SKM-1 treated with dmso at 0.1 percent for 144 hours (cell line): ENCODE measurements at regions not wholly inside any gene's neighbourhood (a gene's known extent, or its start where the extent isn't known, plus 50 kb on each side); places are given as distances from the start of the nearest gene placed in this dataset.

Experiments
- DNase-seq: peaks from one replicate; lab custom pipeline; 2025; ENCODE audit not compliant: unreplicated experiment; lab: John Stamatoyannopoulos, UW

GRCh38 chr2:18154259-18154658 lies 275.8 kb downstream of the KCNS3 start:
- no peak for DNase-seq

- DNase-seq: no peak
Measured at GRCh38 chr2:18153741-18154140, 275.3 kb downstream of the KCNS3 start.

- no peak for DNase-seq
Measured at GRCh38 chr2:18151237-18151636, 272.8 kb downstream of the KCNS3 start.

- DNase-seq: peak; percentile 20
Measured at GRCh38 chr2:18149660-18150246, 271.3 kb downstream of the KCNS3 start.

- DNase-seq: no peak
Measured at GRCh38 chr2:18136881-18137475, 258.5 kb downstream of the KCNS3 start.

- no peak for DNase-seq
Measured at GRCh38 chr2:18133310-18133709, 254.8 kb downstream of the KCNS3 start.

- DNase-seq: peak; percentile 31
Measured at GRCh38 chr2:18132697-18133096, 254.2 kb downstream of the KCNS3 start.

GRCh38 chr2:18131761-18132160 lies 253.3 kb downstream of the KCNS3 start:
- DNase-seq: no peak

GRCh38 chr2:18129348-18129747 lies 250.9 kb downstream of the KCNS3 start:
- DNase-seq: no peak

GRCh38 chr2:18125303-18125702 lies 246.8 kb downstream of the KCNS3 start:
- no peak for DNase-seq

GRCh38 chr2:18124116-18124835 lies 245.8 kb downstream of the KCNS3 start:
- DNase-seq: no peak

- no peak for DNase-seq
Measured at GRCh38 chr2:18123577-18123976, 245.1 kb downstream of the KCNS3 start.

GRCh38 chr2:18123211-18123570 lies 244.7 kb downstream of the KCNS3 start:
- no peak for DNase-seq

GRCh38 chr2:18122544-18123210 lies 244.2 kb downstream of the KCNS3 start:
- no peak for DNase-seq

GRCh38 chr2:18119883-18120282 lies 241.4 kb downstream of the KCNS3 start:
- DNase-seq: no peak

- DNase-seq: no peak
Measured at GRCh38 chr2:18118703-18119102, 240.2 kb downstream of the KCNS3 start.

GRCh38 chr2:18117592-18117991 lies 239.1 kb downstream of the KCNS3 start:
- DNase-seq: peak; percentile 27

- no peak for DNase-seq
Measured at GRCh38 chr2:18110222-18110621, 231.8 kb downstream of the KCNS3 start.

GRCh38 chr2:18106841-18107240 lies 228.4 kb downstream of the KCNS3 start:
- DNase-seq: no peak

- DNase-seq: no peak
Measured at GRCh38 chr2:18105929-18106328, 227.5 kb downstream of the KCNS3 start.

GRCh38 chr2:18104595-18105224 lies 226.2 kb downstream of the KCNS3 start:
- DNase-seq: no peak
